Stimulated activated CD8-positive, alpha-beta memory T cell treated with anti-CD3 and anti-CD28 coated beads, Interleukin-2, amount 100 ng/mL, for 48 hours (primary cell): ENCODE measurements at regions not wholly inside any gene's neighbourhood (a gene's known extent, or its start where the extent isn't known, plus 50 kb on each side); places are given as distances from the start of the nearest gene placed in this dataset.
"Not testable (repeated sequence)": the region's sequence is repeated elsewhere in the genome, so short reads cannot be mapped to it uniquely, and the experiment has no call there.

Experiments
- DNase-seq, 2 donors: peaks; one replicate each; pipeline ENCODE4 v3.0.0-alpha.2; 2020; ENCODE audit warnings: low read depth in 2 of 2

GRCh38 chr7:51949726-51950644 is 633.4 kb upstream of the COBL start:
- DNase-seq: no peak

- DNase-seq: no peak
These were observed 614.2 kb upstream of the COBL start for GRCh38 chr7:51930834-51931233.

- no peak for DNase-seq
These were observed 613.2 kb upstream of the COBL start for GRCh38 chr7:51929818-51930217.

- no peak for DNase-seq
These were observed 611.1 kb upstream of the COBL start for GRCh38 chr7:51927738-51928137.

GRCh38 chr7:51918581-51918980 is 602.0 kb upstream of the COBL start:
- no peak for DNase-seq

- DNase-seq: no peak
These were observed 584.9 kb upstream of the COBL start for GRCh38 chr7:51901489-51901840.

GRCh38 chr7:51900755-51901488 is 584.3 kb upstream of the COBL start:
- not testable (repeated sequence) for DNase-seq

- no peak for DNase-seq
These were observed 583.0 kb upstream of the COBL start for GRCh38 chr7:51899611-51900010.

- DNase-seq: no peak
These were observed 565.8 kb upstream of the COBL start for GRCh38 chr7:51882412-51882811.

- no peak for DNase-seq
These were observed 564.7 kb upstream of the COBL start for GRCh38 chr7:51881309-51881708.

- DNase-seq: no peak
These were observed 562.3 kb upstream of the COBL start for GRCh38 chr7:51878865-51879264.

- DNase-seq: no peak
These were observed 552.8 kb upstream of the COBL start for GRCh38 chr7:51869452-51869851.

GRCh38 chr7:51867117-51867516 is 550.5 kb upstream of the COBL start:
- DNase-seq: no peak

GRCh38 chr7:51860305-51860704 is 543.7 kb upstream of the COBL start:
- DNase-seq: no peak

- no peak for DNase-seq
These were observed 533.5 kb upstream of the COBL start for GRCh38 chr7:51850126-51850525.

GRCh38 chr7:51847461-51848134 is 531.0 kb upstream of the COBL start:
- DNase-seq: no peak

GRCh38 chr7:51839130-51839529 is 522.5 kb upstream of the COBL start:
- not testable (repeated sequence) for DNase-seq

- no peak for DNase-seq
These were observed 511.0 kb upstream of the COBL start for GRCh38 chr7:51827631-51828030.

- DNase-seq: no peak
These were observed 507.4 kb upstream of the COBL start for GRCh38 chr7:51824050-51824449.

- no peak for DNase-seq
These were observed 506.8 kb upstream of the COBL start for GRCh38 chr7:51823437-51823836.

GRCh38 chr7:51817694-51818225 is 501.2 kb upstream of the COBL start:
- no peak for DNase-seq

- not testable (repeated sequence) for DNase-seq
These were observed 489.3 kb upstream of the COBL start for GRCh38 chr7:51805783-51806431.
